Stimulated activated CD4-positive, alpha-beta T cell treated with anti-CD3 and anti-CD28 coated beads, Interleukin-1b, Interleukin-23, amount 100 ng/mL, for 48 hours (primary cell): ENCODE measurements at regions not wholly inside any gene's neighbourhood (a gene's known extent, or its start where the extent isn't known, plus 50 kb on each side); places are given as distances from the start of the nearest gene placed in this dataset.

ENCODE experiments used
- DNase-seq: peaks from one replicate; pipeline ENCODE4 v3.0.0-alpha.2; 2020

DNA sequence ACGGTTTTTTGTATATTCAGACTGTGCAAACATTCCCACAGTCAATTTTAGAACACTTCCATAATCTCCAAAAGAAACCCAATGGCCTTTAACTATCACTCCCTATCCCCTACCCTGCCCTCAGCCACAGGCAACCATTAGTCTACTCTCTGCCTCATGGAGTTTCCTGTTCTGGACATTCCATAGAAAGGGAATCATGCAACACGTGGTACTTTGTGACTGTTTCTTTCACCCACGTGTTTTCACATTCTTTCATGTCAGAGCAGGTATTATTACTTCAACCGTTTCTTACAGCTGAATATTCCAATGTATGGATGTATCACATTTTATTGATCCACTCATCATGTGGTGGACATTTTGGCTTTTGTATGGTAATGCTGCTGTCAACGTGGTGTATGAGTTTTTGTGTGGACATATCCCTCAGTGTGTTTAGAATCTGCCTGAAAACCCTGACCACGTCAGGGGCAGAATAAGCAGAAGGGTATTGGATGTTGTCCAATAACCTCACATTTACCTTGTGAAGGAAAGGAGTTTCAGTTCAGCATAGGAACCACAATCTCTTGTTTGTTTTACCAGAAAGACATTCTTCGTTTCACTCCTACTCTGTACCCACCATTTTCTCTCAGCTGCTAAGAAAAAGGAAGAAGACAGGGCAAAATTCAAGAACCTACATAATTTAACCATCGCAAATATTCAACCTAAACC is 107.5 kb upstream of the DYRK2 start:
- no peak for DNase-seq

- no peak for DNase-seq
Observed at GRCh38 chr12:67541625-67541991, 106.9 kb upstream of the DYRK2 start.

- DNase-seq: no peak
Observed at GRCh38 chr12:67543021-67543770, 105.3 kb upstream of the DYRK2 start.

DNA sequence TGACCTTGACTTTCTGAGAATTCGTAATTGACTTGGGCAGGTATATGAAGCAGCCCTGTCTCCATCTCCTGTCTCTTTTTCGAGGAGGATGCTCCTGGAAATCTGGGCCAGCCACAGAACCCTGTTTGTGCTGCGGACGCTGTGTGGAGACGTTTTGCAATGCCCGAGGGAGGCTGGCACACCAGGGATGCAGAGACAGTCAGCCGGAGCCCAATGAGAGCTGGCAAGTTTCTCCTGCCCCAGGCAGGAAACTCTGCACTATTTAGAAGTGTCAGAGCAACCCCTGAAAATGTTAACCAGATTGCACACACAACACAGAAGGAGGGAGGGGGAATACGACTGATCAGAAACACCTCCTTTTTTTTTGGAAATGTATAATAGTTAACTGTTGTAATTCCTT is 103.2 kb upstream of the DYRK2 start:
- DNase-seq: no peak

- DNase-seq: no peak
Observed at GRCh38 chr12:67546746-67547145, 101.8 kb upstream of the DYRK2 start.

- DNase-seq: peak; percentile 5
Observed at GRCh38 chr12:67555075-67555717, 93.3 kb upstream of the DYRK2 start.

- DNase-seq: no peak
Observed at GRCh38 chr12:67558775-67559174, 89.8 kb upstream of the DYRK2 start.

GRCh38 chr12:67559751-67560150 is 88.8 kb upstream of the DYRK2 start:
- DNase-seq: no peak

GRCh38 chr12:67562513-67563287 is 85.8 kb upstream of the DYRK2 start:
- DNase-seq: no peak

DNA sequence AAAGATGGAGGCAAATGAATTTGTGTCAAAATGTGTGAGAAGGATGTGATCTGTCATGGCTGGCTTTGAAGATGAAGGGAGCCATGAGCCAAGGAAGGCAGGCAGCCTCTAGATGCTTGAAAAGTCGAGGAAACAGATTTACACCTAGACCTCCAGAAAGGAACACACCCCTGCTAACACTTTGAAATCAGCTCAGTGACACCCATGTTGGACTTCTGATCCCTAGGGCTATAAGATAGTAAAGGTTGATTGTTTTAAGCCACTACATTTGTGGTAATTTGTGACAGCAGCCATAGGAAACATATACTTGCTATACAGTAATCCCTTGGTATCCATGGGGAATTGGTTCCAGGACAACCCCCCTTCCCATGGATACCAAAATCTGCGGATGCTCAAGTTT is 80.5 kb upstream of the DYRK2 start:
- no peak for DNase-seq

DNA sequence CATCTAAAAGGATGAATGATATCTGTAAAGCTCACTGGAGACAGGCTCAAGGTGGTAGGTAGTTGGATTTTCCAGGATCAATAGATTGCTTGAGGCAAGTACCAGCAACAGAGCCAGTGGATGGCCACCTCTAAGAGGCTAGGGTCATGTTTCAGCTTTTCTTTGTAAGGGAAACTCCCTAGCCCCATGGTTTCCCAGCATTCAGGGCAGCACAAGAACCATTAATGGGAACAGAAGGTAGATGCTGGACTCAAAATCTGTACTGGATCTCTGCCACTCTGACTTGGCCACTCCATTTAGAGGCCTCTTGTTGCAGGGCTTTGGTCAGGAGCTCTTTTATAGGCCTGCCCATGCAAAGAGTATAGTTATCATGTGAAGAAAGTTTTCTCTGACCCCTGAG is 76.1 kb upstream of the DYRK2 start:
- DNase-seq: no peak

GRCh38 chr12:67573566-67573965 is 75.0 kb upstream of the DYRK2 start:
- DNase-seq: no peak

DNA sequence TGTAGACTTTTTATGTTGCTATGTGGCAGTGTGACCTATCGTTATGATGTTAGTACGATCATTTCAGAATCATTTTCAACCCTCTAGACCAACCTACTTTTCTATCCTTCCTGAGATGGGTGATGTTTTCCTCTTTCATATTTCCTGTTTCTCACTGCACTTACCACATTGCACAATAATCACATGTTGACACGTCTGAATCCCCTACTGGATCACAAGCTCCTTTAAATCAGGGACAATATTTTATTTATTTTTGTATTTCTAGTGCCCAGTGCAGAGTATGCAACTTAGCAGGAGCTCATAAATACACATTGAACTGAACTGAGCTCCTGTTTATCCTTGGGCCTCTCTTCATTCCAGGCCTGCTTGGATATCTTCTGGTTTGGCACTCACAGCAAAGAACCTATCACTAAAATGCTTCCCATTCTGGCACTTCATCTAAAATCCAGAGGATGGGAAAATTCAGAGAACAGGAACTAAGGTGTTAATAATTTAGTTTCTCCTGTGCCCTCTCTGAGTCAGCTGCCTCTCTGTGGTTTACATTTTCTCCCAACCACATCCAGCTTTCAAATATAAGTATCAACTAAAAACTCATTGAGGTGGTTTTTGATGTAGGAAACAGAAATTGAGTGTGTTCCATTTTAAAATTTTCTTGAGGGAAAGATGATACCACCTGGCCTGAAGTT is 69.4 kb upstream of the DYRK2 start:
- DNase-seq: no peak

GRCh38 chr12:67579662-67580003 is 68.9 kb upstream of the DYRK2 start:
- no peak for DNase-seq

DNA sequence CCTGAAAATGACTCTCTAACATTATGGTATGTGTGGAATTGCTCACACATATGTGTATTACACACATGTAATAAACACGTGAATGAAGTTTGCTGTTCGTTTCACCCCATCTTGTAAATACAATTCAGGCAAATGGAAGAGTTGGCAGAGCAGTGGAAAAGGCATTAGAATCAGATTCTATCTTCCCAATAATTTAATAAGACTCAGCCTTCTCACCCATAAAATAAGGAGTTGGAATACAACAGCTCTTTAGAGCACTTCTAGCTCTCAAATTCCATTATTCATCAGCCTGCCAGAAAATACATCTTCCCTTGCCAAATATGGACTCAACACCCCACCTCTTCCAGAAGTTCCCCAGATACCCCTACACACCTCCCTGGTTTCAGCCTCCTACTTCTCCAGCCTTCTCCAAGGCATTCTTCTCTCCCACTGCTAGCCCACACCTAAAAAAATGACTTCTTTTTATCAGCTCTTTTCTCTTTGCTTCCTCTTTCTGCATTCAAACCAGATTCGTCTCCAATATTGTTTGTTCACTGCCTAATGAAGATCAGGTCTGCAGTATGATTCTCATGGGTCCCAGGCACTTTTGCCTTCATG is 66.2 kb upstream of the DYRK2 start:
- no peak for DNase-seq

DNA sequence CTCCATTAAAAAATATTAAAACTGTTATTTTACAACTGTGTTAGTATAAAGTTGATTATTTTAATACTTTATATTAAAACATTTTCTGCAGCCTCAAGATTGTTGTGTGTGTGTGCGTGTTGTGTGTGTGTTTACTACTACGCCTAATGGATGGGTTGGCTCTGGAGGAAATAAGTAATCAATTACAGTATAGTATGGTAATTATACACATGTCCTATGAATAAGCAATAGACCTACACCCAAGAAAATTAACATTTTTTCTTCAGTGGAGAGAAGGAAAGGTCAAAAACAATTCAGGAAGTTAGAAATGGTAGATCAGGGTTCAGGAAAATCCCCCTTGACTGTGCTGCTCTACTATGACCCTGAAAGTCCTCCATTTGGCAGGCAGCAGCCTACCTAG is 65.7 kb upstream of the DYRK2 start:
- no peak for DNase-seq

GRCh38 chr12:67586951-67587350 is 61.6 kb upstream of the DYRK2 start:
- DNase-seq: no peak

DNA sequence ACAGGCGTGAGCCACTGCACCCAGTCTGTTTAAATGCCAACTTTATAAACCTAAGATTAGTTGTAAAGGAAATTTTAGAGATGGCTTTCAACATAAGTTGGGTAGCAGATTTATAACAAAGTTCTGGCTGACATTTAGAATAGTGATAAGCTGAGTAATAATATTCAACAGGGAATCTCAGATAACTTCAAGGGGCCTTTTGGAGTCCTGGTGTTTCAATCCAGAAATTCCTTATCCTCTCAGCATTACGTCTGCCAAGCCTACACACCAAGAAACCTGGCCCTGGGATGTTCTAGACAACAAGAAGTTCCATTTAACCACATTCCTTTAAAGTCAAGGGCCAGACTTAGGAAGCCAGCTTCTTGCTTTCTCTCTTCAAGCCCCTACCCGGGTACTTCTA is 59.5 kb upstream of the DYRK2 start:
- DNase-seq: no peak

DNA sequence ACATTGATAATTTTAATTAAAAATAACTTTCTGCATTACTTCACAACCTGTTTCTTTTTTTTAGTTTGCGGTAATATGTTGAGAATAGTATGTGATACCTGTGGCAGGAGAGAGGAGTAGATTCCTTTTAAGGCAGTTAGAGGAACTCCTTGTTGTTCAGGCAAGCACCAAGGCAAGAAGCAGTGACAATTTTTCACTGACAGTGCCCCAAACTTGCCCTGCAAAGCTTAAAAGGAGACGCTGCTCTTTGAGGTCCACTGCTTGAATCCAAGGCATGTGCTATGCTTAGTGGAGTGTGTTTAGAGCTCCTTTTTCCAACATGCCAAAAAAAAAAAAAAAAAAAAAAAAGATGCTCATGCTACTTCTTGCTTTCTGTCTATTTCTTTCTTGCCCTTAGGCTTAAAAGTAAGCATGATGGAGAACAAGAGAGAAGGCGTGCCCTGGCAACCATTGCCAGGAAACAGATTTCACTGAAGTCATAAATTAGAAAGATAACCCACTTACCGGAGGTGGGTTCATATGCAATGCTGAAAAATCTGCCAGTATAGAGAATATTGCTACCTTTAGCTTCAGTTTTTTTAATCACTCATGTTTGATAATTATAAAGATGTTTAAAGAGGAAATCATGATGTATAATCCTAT is 58.3 kb upstream of the DYRK2 start:
- peak; percentile 7 for DNase-seq

- DNase-seq: no peak
Observed at GRCh38 chr12:67592228-67593011, 56.1 kb upstream of the DYRK2 start.

DNA sequence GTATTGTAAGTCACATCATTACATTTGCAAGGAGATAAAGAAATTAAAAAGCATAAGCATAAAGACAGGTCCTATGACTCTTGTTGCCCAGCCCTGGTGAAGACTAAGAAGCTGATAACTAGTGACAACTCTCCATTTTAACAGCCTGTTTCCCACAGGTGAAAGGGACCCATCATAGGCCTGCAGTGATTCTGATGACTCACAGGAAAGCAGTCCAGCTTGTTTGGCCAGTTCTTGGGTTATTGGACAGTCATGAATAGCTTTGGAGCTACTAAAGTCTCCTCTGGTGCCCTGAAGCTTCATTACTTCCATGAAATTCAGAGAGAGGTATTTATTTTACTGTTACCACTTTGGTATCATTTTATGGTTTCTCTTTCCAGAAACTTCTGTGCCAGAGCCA is 55.5 kb upstream of the DYRK2 start:
- no peak for DNase-seq
